ENCODE measurements at regions not wholly inside any gene's neighbourhood (a gene's known extent, or its start where the extent isn't known, plus 50 kb on each side); places are given as distances from the start of the nearest gene placed in this dataset.

DNA sequence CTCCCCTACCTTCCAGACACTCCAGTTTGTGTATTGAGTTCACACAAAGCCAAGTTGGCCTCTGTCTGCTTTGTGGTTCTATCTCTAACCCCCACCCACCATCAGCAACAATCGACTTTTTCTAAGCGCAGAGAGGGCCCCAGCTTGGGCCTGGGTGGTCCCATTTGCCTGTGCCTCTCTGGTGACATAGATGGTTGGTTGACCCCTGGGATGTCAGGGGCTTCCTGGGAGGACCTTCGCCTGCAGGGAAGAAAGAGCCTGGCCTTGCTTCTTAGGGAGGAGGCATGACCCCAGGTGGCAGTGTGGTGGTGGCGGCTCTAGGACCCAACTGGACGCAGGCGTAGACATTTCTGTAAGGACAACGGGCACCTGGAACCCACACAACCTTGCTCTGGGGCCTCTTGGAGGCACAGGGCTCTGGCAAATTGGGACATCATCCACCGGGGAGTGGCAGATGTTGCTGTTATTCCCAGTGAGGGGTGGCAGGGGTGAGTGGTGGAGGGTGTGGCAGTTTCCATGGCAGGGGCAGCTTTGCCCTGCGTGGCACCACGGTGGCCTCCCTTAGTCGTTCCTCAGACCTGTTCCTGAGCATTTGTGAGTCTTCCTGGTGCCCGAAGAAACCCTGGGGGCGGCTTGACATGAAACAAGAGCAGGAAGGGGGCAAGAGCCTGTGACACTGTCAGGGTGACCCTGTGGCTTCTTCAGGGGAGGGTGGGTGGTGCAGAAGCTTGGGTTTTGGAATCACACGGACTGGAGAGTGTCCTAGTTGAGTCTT is 171.0 kb upstream of the IER5L start:
- no peak for DNase-seq
- WGBS, 2 donors, result 79 to 84% methylated on average over 14 of the region's 14 CpGs
- no peak for FAIRE-seq
- no peak for ATAC-seq
- no peaks in the 10 kb centered on the region for H3K4me1 ChIP-seq
- no peaks in the 10 kb centered on the region for H3K36me3 ChIP-seq
- H3K9me3 ChIP-seq, result no peaks in the 10 kb centered on the region
- no peak for TF ChIP-seq CTCF (IDR thresholded peaks at IDR 0.05)
- intact Hi-C loops (cut with DNase I), result no loop called here
- H3K27me3 ChIP-seq, result peaks cover 0 to 5% (median 0%) of the 10 kb centered on the region in 4 donors
- no peak overlapping the region for H3K4me3 ChIP-seq
- H3K27ac ChIP-seq, result no peak overlapping the region

DNA sequence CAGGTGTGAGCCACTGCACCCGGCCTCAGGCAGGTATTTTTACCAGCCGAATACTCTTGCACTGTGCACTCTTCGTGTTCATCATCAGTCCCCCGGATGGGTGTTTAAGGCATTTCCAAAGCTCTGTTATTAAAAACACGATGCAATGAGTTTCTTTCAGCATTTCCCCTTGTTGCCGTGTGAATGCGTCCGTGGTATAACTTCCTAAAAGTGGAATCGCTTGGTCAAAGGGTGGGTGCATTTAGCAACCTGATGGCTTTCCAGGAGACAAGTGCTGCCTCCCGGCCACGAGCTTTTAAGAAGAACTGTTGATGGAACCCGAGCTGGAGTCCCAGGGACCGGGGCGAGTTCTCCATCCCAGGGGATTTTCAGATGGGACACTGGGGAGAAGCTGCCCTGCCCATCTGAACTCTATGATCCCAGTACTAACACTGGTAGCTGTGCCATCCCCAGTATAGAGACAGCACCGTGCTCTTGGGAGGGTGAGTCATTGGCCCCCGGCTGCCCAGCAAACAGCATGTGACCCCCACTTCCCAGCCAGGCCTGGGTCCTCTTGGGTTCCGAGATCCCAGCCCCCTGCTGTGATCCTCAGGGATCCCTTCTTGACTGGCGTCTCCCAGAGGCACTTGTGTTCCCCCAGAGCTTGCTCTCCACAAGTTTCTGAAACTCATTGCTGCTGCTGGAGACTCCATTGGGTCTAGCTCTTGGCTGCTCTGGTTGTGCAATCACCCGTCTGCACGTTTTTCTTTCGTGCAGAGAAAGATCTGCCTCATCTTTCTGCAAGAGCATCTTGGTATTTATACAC is 169.5 kb upstream of the IER5L start:
- Histone ChIP-seq H3K27me3 (peaks cover 0 to 5% (median 0%) of the 10 kb centered on the region in 4 donors), H3K36me3 (no peaks in the 10 kb centered on the region), H3K4me3 (no peak overlapping the region), H3K9me3 (no peaks in the 10 kb centered on the region), H3K4me1 (no peaks in the 10 kb centered on the region), H3K27ac (peak overlapping the region in 1 of 4 donors; percentile 10)
- ATAC-seq (peak in 2 of 4 donors; percentile 17), FAIRE-seq (no peak), DNase-seq (peak in 1 of 6 donors; percentile 21)
- intact Hi-C loops (cut with DNase I), result no loop called here
- TF ChIP-seq CTCF (IDR thresholded peaks at IDR 0.05), result no peak
- WGBS, 2 donors, result 73 to 82% methylated on average over 21 of the region's 21 CpGs

GRCh38 chr9:129346046-129346445 is 168.0 kb upstream of the IER5L start:
- ATAC-seq (no peak), DNase-seq (peak in 1 of 6 donors; percentile 7), FAIRE-seq (no peak)
- no peaks in the 10 kb centered on the region for H3K4me1 ChIP-seq
- 93 to 94% methylated on average over 8 of the region's 8 CpGs for WGBS, 2 donors
- no peak overlapping the region for H3K4me3 ChIP-seq
- H3K27ac ChIP-seq, result peak overlapping the region in 1 of 4 donors; percentile 33
- H3K27me3 ChIP-seq, result no peaks in the 10 kb centered on the region
- no peak for TF ChIP-seq CTCF (IDR thresholded peaks at IDR 0.05)
- no peaks in the 10 kb centered on the region for H3K36me3 ChIP-seq
- intact Hi-C loops (cut with DNase I), result no loop called here
- H3K9me3 ChIP-seq, result no peaks in the 10 kb centered on the region

DNA sequence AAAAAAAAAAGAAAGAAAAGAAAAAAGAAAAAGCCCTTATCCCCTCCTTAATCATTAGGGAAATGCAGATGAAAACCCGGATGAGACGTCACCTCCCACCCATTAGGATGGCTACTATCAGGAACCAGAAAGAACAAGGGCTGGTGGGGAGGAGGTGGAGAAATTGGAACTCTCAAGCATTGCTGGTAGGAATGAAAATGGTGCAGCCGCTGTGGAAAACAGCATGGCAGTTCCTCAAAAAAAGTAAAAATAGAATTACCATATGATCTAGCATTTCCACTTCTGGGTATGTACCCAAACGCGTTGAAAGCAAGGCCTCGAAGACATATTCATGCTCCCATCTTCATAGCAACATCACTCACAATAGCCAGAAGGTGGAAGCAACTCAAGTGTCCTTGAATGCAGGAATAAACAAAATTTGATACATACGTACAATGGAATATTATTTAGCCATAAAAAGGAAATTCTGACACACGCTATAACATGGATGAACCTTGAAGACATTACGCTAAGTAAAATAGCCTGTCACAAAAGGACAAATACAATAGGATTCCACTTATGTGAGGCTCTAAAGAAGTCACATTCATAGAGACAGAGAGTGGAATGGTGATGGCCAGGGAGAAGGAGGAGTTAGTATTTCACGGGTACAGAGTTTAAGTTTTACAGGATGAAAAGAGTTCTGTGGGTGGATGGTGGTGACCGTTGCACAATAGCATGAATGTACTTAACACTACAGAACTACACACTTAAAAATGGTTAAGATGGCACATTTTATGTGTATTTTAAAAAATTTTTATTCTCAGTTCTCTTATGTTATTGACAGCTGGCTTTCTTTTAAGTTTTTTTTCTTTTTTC is 166.8 kb upstream of the IER5L start:
- no peaks in the 10 kb centered on the region for H3K27me3 ChIP-seq
- DNase-seq, result no peak
- no peaks in the 10 kb centered on the region for H3K36me3 ChIP-seq
- peak in 2 of 4 donors; percentile 3 to 46 for ATAC-seq
- TF ChIP-seq CTCF (IDR thresholded peaks at IDR 0.05), result no peak
- peak overlapping the region in 2 of 4 donors; percentile 40 to 44 for H3K27ac ChIP-seq
- intact Hi-C loops (cut with DNase I), result no loop called here
- FAIRE-seq, result no peak
- WGBS, 2 donors, result 87 to 92% methylated on average over 11 of the region's 11 CpGs
- no peaks in the 10 kb centered on the region for H3K9me3 ChIP-seq
- H3K4me3 ChIP-seq, result no peak overlapping the region
- no peaks in the 10 kb centered on the region for H3K4me1 ChIP-seq
